Astrocyte (in vitro differentiated cells and primary cell): ENCODE measurements at regions not wholly inside any gene's neighbourhood (a gene's known extent, or its start where the extent isn't known, plus 50 kb on each side); places are given as distances from the start of the nearest gene placed in this dataset.

Experiments used
- CTCF ChIP-seq: IDR thresholded peaks from 2 replicates; pipeline ENCODE4 v1.5.1; 2011; ENCODE audit warnings: low read depth, mild to moderate bottlenecking, inconsistent platforms, low read length, moderate library complexity; ENCODE audit not compliant: insufficient read depth
- EZH2 ChIP-seq: IDR thresholded peaks from 2 replicates; pipeline ENCODE4 v1.6.1; 2012; ENCODE audit warnings: mild to moderate bottlenecking, low read length, inconsistent platforms; ENCODE audit not compliant: insufficient read depth

DNA sequence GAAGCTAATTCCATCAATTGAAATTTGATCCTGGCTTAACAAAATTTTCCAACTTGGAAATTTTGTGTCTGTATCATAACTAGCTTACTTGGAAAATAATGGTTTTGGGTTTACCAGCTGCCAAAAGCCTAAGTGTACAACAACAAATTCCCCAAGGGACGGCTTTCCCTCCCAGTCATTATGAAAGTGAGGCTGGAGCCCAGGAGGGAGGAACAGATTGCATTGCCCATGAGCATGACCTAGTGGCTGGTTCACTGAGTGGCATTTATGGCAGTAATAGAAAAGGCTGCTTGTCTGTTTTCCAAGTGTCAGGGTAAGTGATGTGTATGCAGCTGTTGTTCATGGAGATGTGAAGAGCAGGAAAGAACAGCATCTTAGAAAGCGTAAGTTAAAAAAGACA lies 70.8 kb upstream of the HHIP start:
- TF ChIP-seq CTCF (no peak), EZH2 (no peak)
